H1 (cell line): ENCODE measurements at regions not wholly inside any gene's neighbourhood (a gene's known extent, or its start where the extent isn't known, plus 50 kb on each side); places are given as distances from the start of the nearest gene placed in this dataset.

Source experiments
- BCL11A ChIP-seq, 2 experiments: IDR thresholded peaks; one replicate each; pipeline ENCODE4 v1.6.1; 2011; ENCODE audit warnings: low read depth in 2 of 2, low read length in 2 of 2, mild to moderate bottlenecking in 2 of 2
- KDM1A ChIP-seq: fragments of 200-600, 300-600 bp; sonication (generic); IDR thresholded peaks from 2 replicates; pipeline ENCODE4 v1.7.1; 2016; ENCODE audit warnings: mild to moderate bottlenecking, low read length, borderline replicate concordance
- POLR2A ChIP-seq, 2 experiments: IDR thresholded peaks; 1 replicate in 1 of 2; 2 replicates in 1 of 2; pipeline ENCODE4 v1.6.1; 2011; ENCODE audit warnings: low read depth in 2 of 2, low read length in 2 of 2, mild to moderate bottlenecking in 2 of 2; ENCODE audit errors: control extremely low read depth in 1 of 2
- RFX5 ChIP-seq: IDR thresholded peaks from 2 replicates; pipeline ENCODE4 v1.6.1; 2011; ENCODE audit warnings: low read depth, low read length, improper control_type of control experiment, borderline replicate concordance
- TAF1 ChIP-seq: IDR thresholded peaks from 2 replicates; pipeline ENCODE4 v1.6.1; 2011; ENCODE audit warnings: mild to moderate bottlenecking, low read depth, low read length
- TCF12 ChIP-seq: IDR thresholded peaks from 2 replicates; pipeline ENCODE4 v1.6.1; 2011; ENCODE audit warnings: low read depth, mild to moderate bottlenecking, low read length
- TEAD4 ChIP-seq: IDR thresholded peaks from 2 replicates; pipeline ENCODE4 v1.6.1; 2012; ENCODE audit warnings: low read depth, low read length, inconsistent platforms, mixed read lengths
- TF ChIP-seq, protein P1 (sequence below): IDR thresholded peaks from 2 replicates; pipeline ENCODE4 v1.6.1; 2012; ENCODE audit warnings: inconsistent platforms
- TF ChIP-seq, protein P2 (sequence below), 3 experiments: IDR thresholded peaks; 1 replicate in 2 of 3; 2 replicates in 1 of 3; pipeline versions ENCODE4 v1.5.1 to v1.6.1; 2011; ENCODE audit warnings: low read length in 3 of 3, mild to moderate bottlenecking in 3 of 3, inconsistent platforms in 2 of 3, low read depth in 1 of 3, moderate library complexity in 1 of 3; ENCODE audit not compliant: insufficient read depth in 1 of 3; ENCODE audit errors: control extremely low read depth in 1 of 3

DNA sequence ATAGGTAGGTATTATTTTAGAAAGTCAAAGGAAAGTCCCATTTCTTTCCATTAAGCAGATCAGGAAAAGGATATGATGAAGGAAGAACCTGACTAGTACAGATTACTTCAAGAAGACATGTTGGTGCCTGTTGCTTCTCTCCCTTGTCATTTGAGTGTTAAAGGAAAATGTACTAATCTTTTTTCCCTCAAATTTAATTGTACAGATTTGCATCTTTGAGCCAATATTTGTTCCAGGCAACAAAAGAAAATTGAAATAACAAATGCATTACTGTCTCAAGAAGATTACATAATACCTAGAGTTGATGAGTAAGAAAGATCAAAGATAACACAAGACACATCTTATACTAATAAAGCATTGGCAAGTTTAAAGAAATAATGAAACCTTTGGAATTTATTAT is 566.9 kb upstream of the ZP4 start:
- TF ChIP-seq, protein P1, sequence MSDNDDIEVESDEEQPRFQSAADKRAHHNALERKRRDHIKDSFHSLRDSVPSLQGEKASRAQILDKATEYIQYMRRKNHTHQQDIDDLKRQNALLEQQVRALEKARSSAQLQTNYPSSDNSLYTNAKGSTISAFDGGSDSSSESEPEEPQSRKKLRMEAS, result no peak
- TF ChIP-seq, protein P2, sequence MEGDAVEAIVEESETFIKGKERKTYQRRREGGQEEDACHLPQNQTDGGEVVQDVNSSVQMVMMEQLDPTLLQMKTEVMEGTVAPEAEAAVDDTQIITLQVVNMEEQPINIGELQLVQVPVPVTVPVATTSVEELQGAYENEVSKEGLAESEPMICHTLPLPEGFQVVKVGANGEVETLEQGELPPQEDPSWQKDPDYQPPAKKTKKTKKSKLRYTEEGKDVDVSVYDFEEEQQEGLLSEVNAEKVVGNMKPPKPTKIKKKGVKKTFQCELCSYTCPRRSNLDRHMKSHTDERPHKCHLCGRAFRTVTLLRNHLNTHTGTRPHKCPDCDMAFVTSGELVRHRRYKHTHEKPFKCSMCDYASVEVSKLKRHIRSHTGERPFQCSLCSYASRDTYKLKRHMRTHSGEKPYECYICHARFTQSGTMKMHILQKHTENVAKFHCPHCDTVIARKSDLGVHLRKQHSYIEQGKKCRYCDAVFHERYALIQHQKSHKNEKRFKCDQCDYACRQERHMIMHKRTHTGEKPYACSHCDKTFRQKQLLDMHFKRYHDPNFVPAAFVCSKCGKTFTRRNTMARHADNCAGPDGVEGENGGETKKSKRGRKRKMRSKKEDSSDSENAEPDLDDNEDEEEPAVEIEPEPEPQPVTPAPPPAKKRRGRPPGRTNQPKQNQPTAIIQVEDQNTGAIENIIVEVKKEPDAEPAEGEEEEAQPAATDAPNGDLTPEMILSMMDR (IDR thresholded peaks at IDR 0.05; ENCODE audit: control extremely low read depth in 1 of 3, insufficient read depth in 1 of 3, low read depth in 1 of 3, low read length in 3 of 3), result no peak
- no peak for TF ChIP-seq TEAD4
- no peak for TF ChIP-seq TAF1
- TF ChIP-seq RFX5, result no peak
- no peak for TF ChIP-seq BCL11A (IDR thresholded peaks at IDR 0.05; ENCODE audit: low read depth in 2 of 2, low read length in 2 of 2)
- TF ChIP-seq TCF12, result no peak
- TF ChIP-seq KDM1A, result no peak
- no peak for TF ChIP-seq POLR2A (IDR thresholded peaks at IDR 0.05; ENCODE audit: control extremely low read depth in 1 of 2, low read depth in 2 of 2, low read length in 2 of 2)
